ENCODE measurements at regions not wholly inside any gene's neighbourhood (a gene's known extent, or its start where the extent isn't known, plus 50 kb on each side); places are given as distances from the start of the nearest gene placed in this dataset.

- Histone ChIP-seq H3K4me3 (replicated peaks in 1 of 3; ENCODE audit: low read depth in 2 of 3, low read length in 3 of 3) (no peak overlapping the region), H3K9ac (ENCODE audit: insufficient read depth, low read length, poor library complexity, severe bottlenecking) (no peak overlapping the region), H3K9me3 (replicated peaks in 1 of 2; ENCODE audit: control insufficient read depth in 1 of 2, insufficient read depth in 1 of 2, low read length in 2 of 2) (no peaks in the 10 kb centered on the region), H3K27ac (ENCODE audit: low read depth in 1 of 2, low read length in 2 of 2) (no peak overlapping the region), H3K4me1 (ENCODE audit: control insufficient read depth in 1 of 2, insufficient read depth in 2 of 2, low read length in 2 of 2) (no peaks in the 10 kb centered on the region), H3K79me2 (ENCODE audit: insufficient read depth, low read length) (no peaks in the 10 kb centered on the region), H3K36me3 (replicated peaks in 1 of 2; ENCODE audit: control insufficient read depth in 1 of 2, insufficient read depth in 2 of 2, low read length in 2 of 2) (no peaks in the 10 kb centered on the region), H2AFZ (ENCODE audit: insufficient read depth, low read depth, low read length, poor library complexity, severe bottlenecking) (no peak overlapping the region), H4K20me1 (ENCODE audit: insufficient read depth, low read length) (no peaks in the 10 kb centered on the region), H3K27me3 (ENCODE audit: control insufficient read depth in 2 of 2, insufficient read depth in 2 of 2, low read length in 2 of 2) (no peaks in the 10 kb centered on the region), H3K4me2 (replicated peaks; ENCODE audit: extremely low read depth, low read length, poor library complexity, severe bottlenecking) (no peak overlapping the region)
- no peak for TF ChIP-seq CTCF (IDR thresholded peaks at IDR 0.05)
- Mint-ChIP-seq H3K9me3 (peaks cover 0 to 9% (median 3%) of the 10 kb centered on the region in 7 donors), H3K36me3 (no peaks in the 10 kb centered on the region), H3K27me3 (ENCODE audit: low read depth in 3 of 3) (no peaks in the 10 kb centered on the region), H3K4me3 (no peak overlapping the region), H3K4me1 (no peaks in the 10 kb centered on the region), H3K27ac (no peak overlapping the region)
- no peak for DNase-seq
- 85% methylated on average over 2 of the region's 6 CpGs for WGBS (ENCODE audit: insufficient coverage)
- intact Hi-C loops (cut with micrococcal nuclease) = no loop called here
These were observed 70.6 kb upstream of the KLF12 start for GRCh38 chr13:74204602-74205312.

DNA sequence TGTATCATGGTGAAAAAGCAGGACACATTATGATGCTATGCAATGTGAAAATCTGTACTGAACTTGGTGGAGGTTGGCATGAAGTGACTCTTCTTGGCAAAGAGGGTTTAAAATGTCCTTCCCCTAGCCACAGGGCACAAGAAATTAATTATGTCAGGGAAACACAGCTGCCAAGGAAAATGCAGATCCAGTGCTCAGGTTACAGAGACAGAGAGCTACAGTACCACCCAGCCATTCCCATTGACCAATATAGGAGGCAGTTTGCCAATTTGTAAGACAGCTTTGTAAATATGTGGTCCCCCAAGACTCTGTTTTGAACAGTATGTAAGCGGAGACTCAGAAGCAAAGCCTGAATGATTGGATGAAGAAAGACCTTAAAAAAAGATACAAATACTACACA, 69.4 kb upstream of the KLF12 start:
- Mint-ChIP-seq H3K4me3 (no peak overlapping the region), H3K27ac (no peak overlapping the region), H3K9me3 (peaks cover 0 to 9% (median 3%) of the 10 kb centered on the region in 7 donors), H3K4me1 (no peaks in the 10 kb centered on the region), H3K27me3 (ENCODE audit: low read depth in 3 of 3) (no peaks in the 10 kb centered on the region), H3K36me3 (no peaks in the 10 kb centered on the region)
- Histone ChIP-seq H3K4me2 (replicated peaks; ENCODE audit: extremely low read depth, low read length, poor library complexity, severe bottlenecking) (no peak overlapping the region), H4K20me1 (ENCODE audit: insufficient read depth, low read length) (no peaks in the 10 kb centered on the region), H3K27ac (ENCODE audit: low read depth in 1 of 2, low read length in 2 of 2) (no peak overlapping the region), H3K36me3 (replicated peaks in 1 of 2; ENCODE audit: control insufficient read depth in 1 of 2, insufficient read depth in 2 of 2, low read length in 2 of 2) (no peaks in the 10 kb centered on the region), H3K79me2 (ENCODE audit: insufficient read depth, low read length) (no peaks in the 10 kb centered on the region), H3K27me3 (ENCODE audit: control insufficient read depth in 2 of 2, insufficient read depth in 2 of 2, low read length in 2 of 2) (no peaks in the 10 kb centered on the region), H3K4me1 (ENCODE audit: control insufficient read depth in 1 of 2, insufficient read depth in 2 of 2, low read length in 2 of 2) (no peaks in the 10 kb centered on the region), H3K9ac (ENCODE audit: insufficient read depth, low read length, poor library complexity, severe bottlenecking) (no peak overlapping the region), H3K9me3 (replicated peaks in 1 of 2; ENCODE audit: control insufficient read depth in 1 of 2, insufficient read depth in 1 of 2, low read length in 2 of 2) (no peaks in the 10 kb centered on the region), H3K4me3 (replicated peaks in 1 of 3; ENCODE audit: low read depth in 2 of 3, low read length in 3 of 3) (no peak overlapping the region), H2AFZ (ENCODE audit: insufficient read depth, low read depth, low read length, poor library complexity, severe bottlenecking) (no peak overlapping the region)
- no CpG with 5 or more reads among the region's 1 CpG for WGBS (ENCODE audit: insufficient coverage)
- no peak for TF ChIP-seq CTCF (IDR thresholded peaks at IDR 0.05)
- no peak for DNase-seq
- intact Hi-C loops (cut with micrococcal nuclease) = no loop called here

Data from CD14-positive monocyte (primary cell).